ENCODE measurements at regions not wholly inside any gene's neighbourhood (a gene's known extent, or its start where the extent isn't known, plus 50 kb on each side); places are given as distances from the start of the nearest gene placed in this dataset.
"Not testable (repeated sequence)": the region's sequence is repeated elsewhere in the genome, so short reads cannot be mapped to it uniquely, and the experiment has no call there.

- TF ChIP-seq EZH2phosphoT487 (IDR thresholded peaks at IDR 0.05; ENCODE audit: low read depth, severe bottlenecking, unreplicated experiment); CTCF (IDR thresholded peaks at IDR 0.05; ENCODE audit: poor library complexity); EZH2 (IDR thresholded peaks at IDR 0.05; ENCODE audit: borderline replicate concordance): not testable (repeated sequence)
These were observed 677.5 kb upstream of the DEFB115 start for GRCh38 chr20:30579824-30580438.
